ENCODE measurements at regions not wholly inside any gene's neighbourhood (a gene's known extent, or its start where the extent isn't known, plus 50 kb on each side); places are given as distances from the start of the nearest gene placed in this dataset.

DNA sequence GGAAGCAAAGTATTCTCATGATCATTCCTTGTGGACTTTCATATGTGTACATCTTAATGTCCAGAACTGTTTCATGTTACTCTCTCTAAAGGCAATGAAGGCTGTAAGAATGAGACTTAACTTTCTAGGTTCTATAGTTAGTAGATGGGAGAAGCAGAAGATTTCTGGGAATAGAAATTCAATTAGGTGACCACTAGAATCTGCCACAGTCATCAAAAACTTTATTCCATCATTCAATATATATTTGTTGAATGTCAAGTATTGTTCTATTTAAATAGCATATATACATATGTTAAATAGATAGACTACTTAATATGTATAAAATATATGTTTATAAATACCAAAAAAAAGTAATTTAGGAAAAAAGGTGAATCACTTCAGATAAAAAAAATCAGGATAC, 972.9 kb downstream of the SLC6A15 start:
- H3K4me3 ChIP-seq, result no peak overlapping the region
- ChIA-PET POLR2A (no interaction called here), CTCF (no interaction called here)
- H3K27ac ChIP-seq, result no peak overlapping the region
- no peak overlapping the region for H3K4me2 ChIP-seq
- TF ChIP-seq CHD4 (IDR thresholded peaks at IDR 0.05; ENCODE audit: borderline replicate concordance) (no peak), NR3C1 (IDR thresholded peaks at IDR 0.05) (no peak), JUNB (IDR thresholded peaks at IDR 0.05) (no peak), FOXS1 (CRISPR knock-in tag; IDR thresholded peaks at IDR 0.05) (no peak), MAFK (IDR thresholded peaks at IDR 0.05; ENCODE audit: partially characterized antibody) (peak; percentile 67)
- ATAC-seq (no peak), FAIRE-seq (no peak), DNase-seq (ENCODE audit: low read depth in 1 of 2, low spot score in 1 of 2) (no peak)
- 0 out of 3 replicates have a peak, but pooled peaks cover 5% of the 10 kb centered on the region for H3K4me1 ChIP-seq
- H3K9me3 ChIP-seq, result no peaks in the 10 kb centered on the region

DNA sequence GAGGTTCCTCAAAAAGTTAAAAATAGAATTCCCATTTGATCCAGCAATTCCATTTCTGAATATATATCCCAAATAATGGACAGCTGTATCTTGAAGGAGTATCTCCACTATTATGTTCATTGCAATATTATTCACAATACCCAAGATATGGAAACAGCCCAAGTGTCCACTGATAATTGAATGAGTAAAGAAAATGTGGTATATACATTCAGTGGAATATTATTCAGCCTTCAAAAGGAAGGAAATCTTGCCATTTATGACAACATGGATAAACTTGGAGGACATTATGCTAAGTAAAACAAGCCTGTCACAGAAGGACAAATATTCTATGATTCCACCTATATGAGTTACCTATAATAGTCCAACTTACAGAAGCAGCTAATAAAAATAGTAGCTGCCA, 979.0 kb downstream of the SLC6A15 start:
- H3K4me1 ChIP-seq, result no peaks in the 10 kb centered on the region
- ChIA-PET CTCF (no interaction called here), POLR2A (no interaction called here)
- ATAC-seq, result no peak
- DNase-seq (ENCODE audit: low read depth in 1 of 2, low spot score in 1 of 2), result no peak
- FAIRE-seq, result no peak
- H3K27ac ChIP-seq, result no peak overlapping the region
- no peak for TF ChIP-seq BHLHE40 (IDR thresholded peaks at IDR 0.05; ENCODE audit: low read depth, low read length)
- TF ChIP-seq ZFP36 (IDR thresholded peaks at IDR 0.05; ENCODE audit: borderline replicate concordance, partially characterized antibody), result no peak
- TF ChIP-seq NR3C1 (IDR thresholded peaks at IDR 0.05), result no peak
- TF ChIP-seq MYC (IDR thresholded peaks at IDR 0.05; ENCODE audit: borderline replicate concordance, low read length), result no peak
- TF ChIP-seq ESRRA (IDR thresholded peaks at IDR 0.05; ENCODE audit: borderline replicate concordance, low read length), result no peak
- no peak for TF ChIP-seq RARB (CRISPR knock-in tag; IDR thresholded peaks at IDR 0.05)
- TF ChIP-seq, protein P1, sequence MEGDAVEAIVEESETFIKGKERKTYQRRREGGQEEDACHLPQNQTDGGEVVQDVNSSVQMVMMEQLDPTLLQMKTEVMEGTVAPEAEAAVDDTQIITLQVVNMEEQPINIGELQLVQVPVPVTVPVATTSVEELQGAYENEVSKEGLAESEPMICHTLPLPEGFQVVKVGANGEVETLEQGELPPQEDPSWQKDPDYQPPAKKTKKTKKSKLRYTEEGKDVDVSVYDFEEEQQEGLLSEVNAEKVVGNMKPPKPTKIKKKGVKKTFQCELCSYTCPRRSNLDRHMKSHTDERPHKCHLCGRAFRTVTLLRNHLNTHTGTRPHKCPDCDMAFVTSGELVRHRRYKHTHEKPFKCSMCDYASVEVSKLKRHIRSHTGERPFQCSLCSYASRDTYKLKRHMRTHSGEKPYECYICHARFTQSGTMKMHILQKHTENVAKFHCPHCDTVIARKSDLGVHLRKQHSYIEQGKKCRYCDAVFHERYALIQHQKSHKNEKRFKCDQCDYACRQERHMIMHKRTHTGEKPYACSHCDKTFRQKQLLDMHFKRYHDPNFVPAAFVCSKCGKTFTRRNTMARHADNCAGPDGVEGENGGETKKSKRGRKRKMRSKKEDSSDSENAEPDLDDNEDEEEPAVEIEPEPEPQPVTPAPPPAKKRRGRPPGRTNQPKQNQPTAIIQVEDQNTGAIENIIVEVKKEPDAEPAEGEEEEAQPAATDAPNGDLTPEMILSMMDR (IDR thresholded peaks at IDR 0.05), result no peak
- no peak for TF ChIP-seq RAD21 (conservative IDR thresholded peaks at IDR 0.05 in 1 of 2, IDR thresholded peaks at IDR 0.05 in 1 of 2)
- no peak overlapping the region for H3K4me3 ChIP-seq
- H3K4me2 ChIP-seq, result no peak overlapping the region
- H3K9me3 ChIP-seq, result no peaks in the 10 kb centered on the region

DNA sequence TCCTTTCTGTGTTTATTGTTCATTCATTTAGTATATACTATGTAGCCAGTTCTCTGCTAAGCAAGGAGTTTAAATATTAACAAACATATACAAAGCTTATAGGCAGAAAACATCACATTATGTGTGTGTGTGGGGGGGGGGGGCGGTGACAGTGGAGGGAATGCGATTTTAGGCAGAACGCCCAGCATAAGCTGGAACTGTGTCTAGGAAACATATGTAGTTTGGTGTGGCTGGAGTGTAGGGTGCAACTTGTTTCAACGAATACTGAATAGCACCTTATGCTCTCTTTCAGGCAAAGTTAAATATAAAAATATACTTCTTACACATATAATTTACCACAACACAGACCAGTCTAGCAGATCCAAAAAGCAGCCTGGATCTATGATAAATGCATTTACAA, 980.6 kb downstream of the SLC6A15 start:
- POLR2A ChIA-PET, result no interaction called here

More for the DNA sequence above, 980.6 kb downstream of the SLC6A15 start:
- ATAC-seq (no peak), FAIRE-seq (no peak), DNase-seq (ENCODE audit: low read depth in 1 of 2, low spot score in 1 of 2) (no peak)
- no peaks in the 10 kb centered on the region for H3K4me1 ChIP-seq
- no peak overlapping the region for H3K4me2 ChIP-seq
- no peak for TF ChIP-seq RNF2 (IDR thresholded peaks at IDR 0.05; ENCODE audit: borderline replicate concordance, low read depth)
- no peak for TF ChIP-seq KDM1A (IDR thresholded peaks at IDR 0.05; ENCODE audit: low read depth)
- no peak for TF ChIP-seq HOXB5 (CRISPR knock-in tag; IDR thresholded peaks at IDR 0.05)
- no peak for TF ChIP-seq MAZ (IDR thresholded peaks at IDR 0.05; ENCODE audit: borderline replicate concordance, low read depth, low read length)
- TF ChIP-seq, protein P2, sequence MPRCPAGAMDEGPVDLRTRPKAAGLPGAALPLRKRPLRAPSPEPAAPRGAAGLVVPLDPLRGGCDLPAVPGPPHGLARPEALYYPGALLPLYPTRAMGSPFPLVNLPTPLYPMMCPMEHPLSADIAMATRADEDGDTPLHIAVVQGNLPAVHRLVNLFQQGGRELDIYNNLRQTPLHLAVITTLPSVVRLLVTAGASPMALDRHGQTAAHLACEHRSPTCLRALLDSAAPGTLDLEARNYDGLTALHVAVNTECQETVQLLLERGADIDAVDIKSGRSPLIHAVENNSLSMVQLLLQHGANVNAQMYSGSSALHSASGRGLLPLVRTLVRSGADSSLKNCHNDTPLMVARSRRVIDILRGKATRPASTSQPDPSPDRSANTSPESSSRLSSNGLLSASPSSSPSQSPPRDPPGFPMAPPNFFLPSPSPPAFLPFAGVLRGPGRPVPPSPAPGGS (IDR thresholded peaks at IDR 0.05), result no peak
- TF ChIP-seq HDAC2 (IDR thresholded peaks at IDR 0.05), result no peak
- no peak for TF ChIP-seq ZSCAN20 (CRISPR knock-in tag; IDR thresholded peaks at IDR 0.05)
- no peak for TF ChIP-seq HEYL (CRISPR knock-in tag; IDR thresholded peaks at IDR 0.05)
- TF ChIP-seq FOSL2 (IDR thresholded peaks at IDR 0.05), result no peak
- no peak for TF ChIP-seq FOSL2 (CRISPR knock-in tag; IDR thresholded peaks at IDR 0.05)
- TF ChIP-seq, protein P1 (IDR thresholded peaks at IDR 0.05), result no peak
- no peak for TF ChIP-seq GATA3 (IDR thresholded peaks at IDR 0.05; ENCODE audit: borderline replicate concordance)
- TF ChIP-seq, protein P3, sequence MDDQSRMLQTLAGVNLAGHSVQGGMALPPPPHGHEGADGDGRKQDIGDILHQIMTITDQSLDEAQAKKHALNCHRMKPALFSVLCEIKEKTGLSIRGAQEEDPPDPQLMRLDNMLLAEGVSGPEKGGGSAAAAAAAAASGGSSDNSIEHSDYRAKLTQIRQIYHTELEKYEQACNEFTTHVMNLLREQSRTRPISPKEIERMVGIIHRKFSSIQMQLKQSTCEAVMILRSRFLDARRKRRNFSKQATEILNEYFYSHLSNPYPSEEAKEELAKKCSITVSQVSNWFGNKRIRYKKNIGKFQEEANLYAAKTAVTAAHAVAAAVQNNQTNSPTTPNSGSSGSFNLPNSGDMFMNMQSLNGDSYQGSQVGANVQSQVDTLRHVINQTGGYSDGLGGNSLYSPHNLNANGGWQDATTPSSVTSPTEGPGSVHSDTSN (IDR thresholded peaks at IDR 0.05), result no peak
- H3K27ac ChIP-seq, result no peak overlapping the region
- no peaks in the 10 kb centered on the region for H3K9me3 ChIP-seq
- CTCF ChIA-PET, result no interaction called here
- WGBS (ENCODE audit: missing lambda C conversion rate), result 45% methylated on average over 3 of the region's 4 CpGs
- no peak overlapping the region for H3K4me3 ChIP-seq

All from A549 (cell line).